Urinary bladder (tissue), 3 donors: ENCODE measurements at regions not wholly inside any gene's neighbourhood (a gene's known extent, or its start where the extent isn't known, plus 50 kb on each side); places are given as distances from the start of the nearest gene placed in this dataset.
"Not testable (repeated sequence)": the region's sequence is repeated elsewhere in the genome, so short reads cannot be mapped to it uniquely, and the experiment has no call there.

Experiments used
- DNase-seq: peaks from one replicate; pipeline ENCODE4 v3.0.0-alpha.2; 2015; ENCODE audit errors: extremely low spot score
- H3K27ac ChIP-seq: one replicate; pipeline ENCODE4 v1.5.1; 2013; ENCODE audit warnings: low read depth, mild to moderate bottlenecking, moderate library complexity
- H3K36me3 ChIP-seq: one replicate; pipeline ENCODE4 v1.6.1; 2013; ENCODE audit warnings: mild to moderate bottlenecking, moderate library complexity; ENCODE audit not compliant: insufficient read depth
- H3K4me1 ChIP-seq: one replicate; pipeline ENCODE4 v1.6.1; 2013; ENCODE audit warnings: mild to moderate bottlenecking, moderate library complexity; ENCODE audit not compliant: insufficient read depth
- H3K4me3 ChIP-seq: one replicate; pipeline ENCODE4 v1.5.1; 2013; ENCODE audit warnings: low read depth, low read length
- WGBS: extraction: QIAGEN DNeasy Blood & Tissue Kit; methylation state at CpG from one replicate; pipeline ENCODE4 v1.1.7; 2013; 5-methylcytosine and 5-hydroxymethylcytosine counted together
- donor health status: healthy with polysubstance abuse.
- donor health status: healthy.

DNA sequence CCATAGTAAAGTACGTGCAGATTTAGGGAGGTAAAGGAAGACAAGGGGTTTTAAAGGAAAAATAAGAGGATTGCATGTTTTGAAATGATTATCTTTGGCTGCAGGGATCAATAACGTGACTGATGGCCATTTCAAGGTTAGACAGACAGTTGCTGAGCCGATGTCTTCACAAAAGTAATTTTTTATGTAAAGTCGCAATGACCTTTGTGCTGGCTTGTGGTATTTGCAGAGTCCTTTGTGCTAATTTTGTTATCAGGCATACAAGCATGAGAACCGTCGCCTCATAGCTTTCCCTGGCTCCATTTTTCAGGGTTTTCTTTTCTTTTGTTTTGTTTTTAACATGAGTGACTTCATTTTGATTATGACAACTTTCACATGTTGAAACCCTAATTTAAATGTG, 605.7 kb upstream of the GJE1 start:
- H3K4me1 ChIP-seq: no peaks in the 10 kb centered on the region
- no peaks in the 10 kb centered on the region for H3K36me3 ChIP-seq
- no peak overlapping the region for H3K27ac ChIP-seq
- 84% methylated on average over 6 of the region's 6 CpGs for WGBS
- no peak overlapping the region for H3K4me3 ChIP-seq
- DNase-seq: no peak

DNA sequence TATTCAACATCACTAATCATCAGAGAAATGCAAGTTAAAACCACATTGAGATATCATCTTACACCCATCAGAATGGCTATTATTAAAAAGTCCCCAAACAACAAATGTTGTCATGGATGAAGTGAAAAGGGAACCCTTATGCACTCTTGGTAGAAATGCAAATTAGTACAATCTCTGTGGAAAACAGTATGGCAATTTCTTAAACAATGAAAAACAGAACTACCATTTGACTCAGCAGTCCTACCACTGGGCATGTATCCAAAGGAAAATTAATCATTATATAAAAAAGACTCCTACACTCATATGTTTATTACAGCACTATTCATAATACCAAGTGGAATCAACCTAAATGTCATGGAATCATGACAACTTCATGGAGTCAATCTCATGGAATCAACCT, 611.3 kb upstream of the GJE1 start:
- Histone ChIP-seq H3K4me3 (no peak overlapping the region), H3K4me1 (no peaks in the 10 kb centered on the region), H3K27ac (no peak overlapping the region), H3K36me3 (no peaks in the 10 kb centered on the region)
- DNase-seq: no peak

DNA sequence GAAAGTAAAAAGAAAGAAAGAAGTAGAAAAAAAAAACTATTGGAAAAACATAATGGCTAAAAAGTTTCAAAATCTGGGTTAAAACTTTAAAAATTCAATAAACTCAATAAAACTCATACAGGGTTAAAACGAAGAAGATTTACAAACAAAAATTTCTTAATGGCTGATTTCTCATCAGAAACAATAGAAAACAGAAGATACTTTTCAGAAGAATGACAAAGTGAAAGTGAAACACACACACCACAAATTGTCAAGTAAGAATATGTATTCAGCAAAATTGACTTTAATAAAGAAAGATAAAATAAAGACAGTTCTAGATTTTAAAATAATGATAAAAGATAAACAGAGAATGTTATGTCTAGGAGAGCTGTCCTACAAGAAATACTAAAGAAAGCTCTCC, 618.9 kb upstream of the GJE1 start:
- no peak overlapping the region for H3K4me3 ChIP-seq
- 72% methylated on average over 1 of the region's 1 CpG for WGBS
- no peak overlapping the region for H3K27ac ChIP-seq
- no peaks in the 10 kb centered on the region for H3K36me3 ChIP-seq
- no peaks in the 10 kb centered on the region for H3K4me1 ChIP-seq
- DNase-seq: no peak

DNA sequence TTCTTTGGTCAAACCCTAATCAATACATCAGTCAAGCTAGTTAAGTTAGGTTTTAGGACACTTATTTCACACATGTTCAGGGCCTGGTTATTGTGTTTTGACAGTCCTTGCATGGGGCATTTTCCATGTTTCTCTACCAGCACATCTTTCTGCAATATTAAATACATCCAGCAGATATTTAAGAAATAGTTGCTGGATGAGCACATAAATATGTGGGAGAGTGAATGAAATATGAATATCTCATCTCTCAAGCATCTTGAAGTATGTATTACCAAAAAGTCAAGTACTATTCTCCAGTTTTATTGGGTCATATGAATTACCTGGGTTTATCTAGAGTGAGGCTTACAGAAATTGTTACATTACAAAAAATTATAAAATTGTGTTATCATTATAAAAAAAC, 621.9 kb upstream of the GJE1 start:
- Histone ChIP-seq H3K27ac (no peak overlapping the region), H3K4me1 (no peaks in the 10 kb centered on the region), H3K36me3 (no peaks in the 10 kb centered on the region), H3K4me3 (no peak overlapping the region)
- no peak for DNase-seq

DNA sequence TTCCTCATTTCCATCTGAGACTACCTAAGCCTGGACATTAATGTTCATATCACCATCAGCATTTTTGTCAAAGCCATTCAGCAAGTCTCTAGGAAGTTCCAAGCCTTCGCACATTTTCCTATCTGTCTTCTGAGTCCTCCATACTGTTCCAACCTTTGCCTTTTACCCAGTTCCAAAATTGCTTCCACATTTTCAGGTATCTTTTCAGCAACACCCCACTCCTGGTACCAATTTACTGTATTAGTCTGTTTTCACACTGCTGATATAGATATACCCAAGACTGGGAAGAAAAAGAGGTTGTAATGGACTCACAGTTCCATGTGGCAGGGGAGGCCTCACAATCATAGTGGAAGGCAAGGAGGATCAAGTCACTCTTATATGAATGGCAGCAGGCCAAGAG, 626.7 kb upstream of the GJE1 start:
- not testable (repeated sequence) for H3K27ac ChIP-seq, H3K36me3 ChIP-seq, DNase-seq, H3K4me3 ChIP-seq, H3K4me1 ChIP-seq
- WGBS: 99% methylated on average over 1 of the region's 1 CpG

DNA sequence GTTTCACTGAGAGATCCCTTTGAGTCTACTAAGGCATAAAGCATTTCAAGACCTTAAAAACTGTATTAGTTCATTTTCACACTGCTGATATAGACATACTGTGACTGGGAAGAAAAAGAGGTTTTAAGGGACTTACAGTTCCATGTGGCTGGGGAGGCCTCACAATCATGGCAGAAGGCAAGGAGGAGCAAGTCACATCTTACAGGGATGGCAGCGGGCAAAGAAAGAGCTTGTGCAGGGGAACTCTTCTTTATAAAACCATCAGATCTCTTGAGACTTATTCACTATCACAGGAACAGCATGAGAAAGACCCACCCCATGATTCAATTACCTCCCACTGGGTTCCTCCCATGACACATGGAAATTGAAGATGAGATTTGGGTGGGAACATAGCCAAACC, 628.4 kb upstream of the GJE1 start:
- H3K36me3 ChIP-seq, H3K4me1 ChIP-seq, H3K4me3 ChIP-seq, H3K27ac ChIP-seq, DNase-seq: not testable (repeated sequence)
- 100% methylated on average over 1 of the region's 1 CpG for WGBS

DNA sequence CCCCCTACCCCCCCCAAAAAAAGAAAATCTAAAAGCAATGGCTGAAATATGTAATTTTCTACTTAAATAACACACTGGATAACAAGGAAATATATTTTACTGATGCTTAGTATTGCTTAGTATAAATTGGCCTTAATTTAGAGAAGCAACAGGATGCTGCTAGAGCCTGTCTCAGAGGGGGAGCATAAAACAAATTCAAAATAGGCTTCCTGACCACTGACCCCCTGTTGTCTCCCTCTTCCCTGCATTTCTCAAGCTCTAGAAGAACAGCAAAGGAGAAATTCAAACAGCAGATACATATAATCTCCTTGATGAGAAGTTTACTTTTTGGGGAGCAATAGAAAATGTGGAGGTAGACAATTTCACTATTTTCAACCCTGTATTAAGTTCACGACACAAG, 631.1 kb upstream of the GJE1 start:
- H3K27ac ChIP-seq: no peak overlapping the region
- DNase-seq: no peak

DNA sequence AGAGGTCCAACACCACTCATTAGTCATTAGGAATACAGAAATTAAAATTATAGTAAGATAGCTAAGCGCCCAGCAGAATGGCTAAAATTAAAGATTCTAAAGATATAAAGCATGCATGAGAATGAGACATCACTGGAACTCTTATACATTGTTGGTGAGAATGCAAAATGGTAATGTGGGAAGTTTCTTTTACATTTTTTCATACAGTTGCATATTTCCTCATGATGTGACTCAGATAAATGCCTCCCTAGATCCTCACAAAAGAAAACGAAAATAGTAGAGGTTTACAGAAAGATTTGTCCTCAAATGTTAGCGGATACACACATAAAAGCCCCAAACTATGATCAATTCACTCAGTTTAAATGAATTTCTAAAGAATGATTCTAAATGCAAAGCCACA, 633.7 kb upstream of the GJE1 start:
- Histone ChIP-seq H3K4me1 (no peaks in the 10 kb centered on the region), H3K36me3 (no peaks in the 10 kb centered on the region), H3K4me3 (no peak overlapping the region), H3K27ac (no peak overlapping the region)
- no peak for DNase-seq
- 92% methylated on average over 3 of the region's 3 CpGs for WGBS

More for the DNA sequence above, 631.1 kb upstream of the GJE1 start:
- no peak overlapping the region for H3K4me3 ChIP-seq
- WGBS: 91% methylated on average over 1 of the region's 1 CpG
- no peaks in the 10 kb centered on the region for H3K4me1 ChIP-seq
- no peaks in the 10 kb centered on the region for H3K36me3 ChIP-seq

DNA sequence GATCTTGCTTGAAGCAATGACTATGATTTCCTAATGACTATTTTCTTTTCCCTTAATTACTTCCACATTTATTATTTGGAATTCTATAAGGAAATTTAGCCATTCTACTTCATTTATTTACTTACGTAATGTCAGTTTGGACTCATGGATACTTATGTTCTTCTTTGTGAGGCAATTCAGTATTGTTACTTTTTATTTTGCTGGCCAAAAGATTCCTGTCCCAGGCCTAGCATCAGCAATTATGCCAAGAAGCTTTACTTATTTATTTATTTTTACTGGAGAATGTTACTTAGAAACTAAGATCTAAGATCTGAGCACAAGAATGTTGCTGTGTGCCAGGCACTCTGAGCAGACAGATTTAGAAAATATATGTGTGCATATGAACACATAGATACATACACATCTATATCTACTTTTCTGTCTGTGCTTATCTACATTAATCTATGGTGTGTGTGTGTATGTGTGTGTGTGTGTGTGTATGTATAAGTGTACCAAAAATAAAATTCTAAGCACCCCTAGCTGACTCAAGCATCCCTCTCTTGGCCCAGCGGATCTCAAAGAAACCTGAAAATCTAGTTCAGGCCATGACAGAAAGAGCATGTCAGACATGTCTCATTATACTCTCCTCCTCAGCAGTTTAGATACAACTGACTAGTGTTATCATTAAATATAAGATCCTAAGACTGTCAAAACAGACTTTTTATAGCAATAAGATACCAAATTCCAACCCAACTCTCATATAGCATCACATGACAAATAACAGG, 640.0 kb upstream of the GJE1 start:
- no peak overlapping the region for H3K27ac ChIP-seq
- H3K36me3 ChIP-seq: no peaks in the 10 kb centered on the region
- WGBS: 81% methylated on average over 2 of the region's 2 CpGs
- no peak overlapping the region for H3K4me3 ChIP-seq
- no peaks in the 10 kb centered on the region for H3K4me1 ChIP-seq
- no peak for DNase-seq

DNA sequence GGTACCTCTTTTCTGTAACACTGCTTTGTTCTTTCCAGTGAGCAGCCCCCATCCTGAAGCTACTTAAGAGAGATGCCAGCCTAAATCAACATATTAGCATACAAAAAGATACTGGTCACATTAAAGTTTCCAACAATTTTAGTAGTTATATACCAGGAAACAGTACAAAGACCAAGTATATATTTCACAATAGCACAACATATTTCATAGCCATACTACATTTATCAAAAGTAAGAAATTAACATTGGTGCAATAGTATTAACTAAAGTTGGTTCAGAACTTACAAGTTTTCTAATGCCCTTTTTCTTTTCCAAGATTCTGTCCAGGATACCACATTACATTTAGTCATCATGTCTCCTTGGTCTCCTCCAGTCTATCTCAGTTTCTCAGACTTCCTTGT, 641.0 kb upstream of the GJE1 start:
- no peak for DNase-seq
- H3K4me3 ChIP-seq: no peak overlapping the region
- H3K4me1 ChIP-seq: no peaks in the 10 kb centered on the region
- no peak overlapping the region for H3K27ac ChIP-seq
- no peaks in the 10 kb centered on the region for H3K36me3 ChIP-seq

DNA sequence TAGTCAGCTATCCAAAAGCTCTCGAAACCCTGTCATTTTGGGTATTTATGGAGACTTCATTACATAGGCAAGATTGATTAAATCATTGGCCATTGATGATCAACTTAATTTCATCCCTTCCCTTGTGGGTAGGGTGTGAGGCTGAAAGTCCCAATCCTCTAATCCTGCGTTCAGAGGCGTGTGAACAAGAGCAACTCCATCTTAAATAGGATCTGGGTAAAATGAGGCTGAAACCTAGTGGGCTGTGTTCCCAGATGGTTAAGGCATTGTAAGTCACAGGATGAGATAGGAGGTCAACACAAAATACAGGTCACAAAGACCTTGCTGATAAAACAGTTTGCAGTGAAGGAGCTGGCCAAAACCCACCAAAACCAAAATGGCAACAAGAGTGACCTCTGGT, 641.7 kb upstream of the GJE1 start:
- Histone ChIP-seq H3K27ac (no peak overlapping the region), H3K4me3 (no peak overlapping the region), H3K36me3 (no peaks in the 10 kb centered on the region), H3K4me1 (no peaks in the 10 kb centered on the region)
- WGBS: 98% methylated on average over 3 of the region's 3 CpGs
- no peak for DNase-seq

DNA sequence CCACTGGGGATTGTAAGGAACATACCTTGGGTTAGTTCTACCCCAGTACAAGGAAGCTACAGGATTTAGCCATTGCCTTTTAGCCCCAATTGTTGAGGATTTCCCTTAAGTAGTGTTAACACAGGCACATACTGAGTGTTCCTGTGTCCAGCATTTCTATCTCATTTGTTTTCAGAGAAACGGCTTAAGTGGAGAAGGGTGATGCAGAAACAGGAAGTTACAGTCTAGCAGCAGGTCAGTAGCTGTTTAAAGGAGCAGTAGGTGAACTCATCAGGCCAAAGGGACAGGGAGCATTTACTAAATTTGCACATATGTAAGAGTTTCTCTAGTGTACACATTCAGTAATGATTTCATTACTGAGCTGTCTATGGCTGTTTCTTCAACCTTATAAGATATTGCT, 644.2 kb upstream of the GJE1 start:
- Histone ChIP-seq H3K36me3 (no peaks in the 10 kb centered on the region), H3K4me1 (no peaks in the 10 kb centered on the region), H3K27ac (no peak overlapping the region), H3K4me3 (no peak overlapping the region)
- 7% methylated on average over 1 of the region's 1 CpG for WGBS
- no peak for DNase-seq

DNA sequence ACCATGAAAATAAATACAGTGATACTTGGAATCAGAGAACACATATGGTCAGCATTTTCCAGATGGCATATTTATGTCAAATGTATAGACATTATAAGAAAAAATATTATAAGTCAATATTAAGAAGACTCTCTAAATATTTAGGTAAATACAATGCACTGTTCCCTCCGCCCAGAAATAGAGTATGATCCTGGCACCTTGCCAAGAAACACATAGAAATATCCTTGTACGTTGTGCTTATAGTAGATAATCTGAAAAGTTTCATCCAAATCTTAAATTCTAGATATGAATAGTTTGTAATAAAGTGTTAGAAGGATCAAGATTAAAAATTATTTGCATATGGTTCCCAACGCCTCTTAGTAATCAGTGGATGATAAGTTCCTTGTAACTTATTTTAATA, 645.8 kb upstream of the GJE1 start:
- DNase-seq: no peak
- Histone ChIP-seq H3K4me3 (no peak overlapping the region), H3K4me1 (no peaks in the 10 kb centered on the region), H3K36me3 (no peaks in the 10 kb centered on the region), H3K27ac (no peak overlapping the region)
- 56% methylated on average over 3 of the region's 3 CpGs for WGBS

DNA sequence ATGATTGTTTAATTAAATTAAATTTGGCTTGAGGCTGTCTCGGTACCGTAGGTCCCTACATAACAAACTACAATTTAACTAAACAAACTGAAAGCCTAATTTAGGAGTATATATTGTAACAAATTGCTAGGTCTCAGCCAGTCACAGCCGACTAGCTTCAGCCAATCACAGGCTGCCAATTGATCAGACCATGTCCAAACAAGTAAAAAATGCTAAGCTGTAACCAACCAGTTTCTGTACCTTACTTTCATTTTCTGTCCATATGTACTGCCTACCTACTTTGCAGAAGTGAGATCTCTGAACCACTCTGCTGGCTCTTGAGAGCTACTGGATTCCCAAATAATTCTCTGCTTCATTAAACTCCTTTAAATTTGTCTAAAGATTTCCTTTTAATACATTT, 648.0 kb upstream of the GJE1 start:
- Histone ChIP-seq H3K4me1 (no peaks in the 10 kb centered on the region), H3K4me3 (no peak overlapping the region), H3K27ac (no peak overlapping the region), H3K36me3 (no peaks in the 10 kb centered on the region)
- DNase-seq: no peak
- 85% methylated on average over 3 of the region's 3 CpGs for WGBS

DNA sequence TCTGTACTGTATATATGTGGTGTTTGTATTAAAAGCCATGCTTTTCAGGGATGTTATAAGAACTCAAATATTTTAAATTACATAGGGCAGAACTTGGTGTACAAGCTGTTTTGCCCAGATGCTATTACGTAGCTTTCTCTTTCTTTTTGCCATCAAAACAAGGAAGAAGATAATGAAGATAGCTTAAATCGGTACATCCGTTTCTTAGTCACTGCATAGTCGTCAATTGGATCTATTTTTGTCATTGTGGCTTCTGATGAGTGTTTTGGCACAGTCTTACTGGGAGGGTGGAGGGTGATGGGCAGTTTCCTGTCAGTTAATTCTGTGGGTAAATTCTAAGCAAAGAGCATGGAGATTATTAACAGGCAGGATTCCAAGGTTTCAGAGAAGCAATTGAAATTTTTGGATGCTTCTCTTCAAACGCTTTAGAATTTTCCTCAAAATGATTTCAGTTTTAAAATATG, 649.1 kb upstream of the GJE1 start:
- Histone ChIP-seq H3K36me3 (no peaks in the 10 kb centered on the region), H3K27ac (no peak overlapping the region), H3K4me3 (peak overlapping the region; percentile 22), H3K4me1 (no peaks in the 10 kb centered on the region)
- WGBS: 19% methylated on average over 5 of the region's 5 CpGs
- no peak for DNase-seq
